Retinal pigment epithelial cell (primary cell): ENCODE measurements at regions not wholly inside any gene's neighbourhood (a gene's known extent, or its start where the extent isn't known, plus 50 kb on each side); places are given as distances from the start of the nearest gene placed in this dataset.

Experiments
- DNase-seq: peaks from one replicate; pipeline ENCODE4 v3.0.0-alpha.2; 2010; ENCODE audit warnings: low read depth
- H3K4me3 ChIP-seq: 2 replicates; pipeline ENCODE4 v1.5.1; 2011; ENCODE audit warnings: mild to moderate bottlenecking, low read length, control low read depth, moderate library complexity
- TF ChIP-seq, protein P1 (sequence below): conservative IDR thresholded peaks from 2 replicates; pipeline ENCODE4 v1.5.1; 2011; ENCODE audit warnings: low read depth, low read length, control low read depth, inconsistent platforms

GRCh38 chr2:53381271-53381670, 386.3 kb upstream of the CHAC2 start:
- no peak for DNase-seq
- H3K4me3 ChIP-seq = no peak overlapping the region
- TF ChIP-seq, protein P1, sequence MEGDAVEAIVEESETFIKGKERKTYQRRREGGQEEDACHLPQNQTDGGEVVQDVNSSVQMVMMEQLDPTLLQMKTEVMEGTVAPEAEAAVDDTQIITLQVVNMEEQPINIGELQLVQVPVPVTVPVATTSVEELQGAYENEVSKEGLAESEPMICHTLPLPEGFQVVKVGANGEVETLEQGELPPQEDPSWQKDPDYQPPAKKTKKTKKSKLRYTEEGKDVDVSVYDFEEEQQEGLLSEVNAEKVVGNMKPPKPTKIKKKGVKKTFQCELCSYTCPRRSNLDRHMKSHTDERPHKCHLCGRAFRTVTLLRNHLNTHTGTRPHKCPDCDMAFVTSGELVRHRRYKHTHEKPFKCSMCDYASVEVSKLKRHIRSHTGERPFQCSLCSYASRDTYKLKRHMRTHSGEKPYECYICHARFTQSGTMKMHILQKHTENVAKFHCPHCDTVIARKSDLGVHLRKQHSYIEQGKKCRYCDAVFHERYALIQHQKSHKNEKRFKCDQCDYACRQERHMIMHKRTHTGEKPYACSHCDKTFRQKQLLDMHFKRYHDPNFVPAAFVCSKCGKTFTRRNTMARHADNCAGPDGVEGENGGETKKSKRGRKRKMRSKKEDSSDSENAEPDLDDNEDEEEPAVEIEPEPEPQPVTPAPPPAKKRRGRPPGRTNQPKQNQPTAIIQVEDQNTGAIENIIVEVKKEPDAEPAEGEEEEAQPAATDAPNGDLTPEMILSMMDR = no peak

GRCh38 chr2:53379547-53379946, 388.1 kb upstream of the CHAC2 start:
- TF ChIP-seq, protein P1 = no peak
- no peak for DNase-seq
- no peak overlapping the region for H3K4me3 ChIP-seq

GRCh38 chr2:53378791-53379190, 388.8 kb upstream of the CHAC2 start:
- no peak for DNase-seq
- TF ChIP-seq, protein P1 = no peak

GRCh38 chr2:53373126-53373525, 394.5 kb upstream of the CHAC2 start:
- DNase-seq = no peak
- TF ChIP-seq, protein P1 = no peak
- H3K4me3 ChIP-seq = no peak overlapping the region

More at GRCh38 chr2:53378791-53379190, 388.8 kb upstream of the CHAC2 start:
- no peak overlapping the region for H3K4me3 ChIP-seq

DNA sequence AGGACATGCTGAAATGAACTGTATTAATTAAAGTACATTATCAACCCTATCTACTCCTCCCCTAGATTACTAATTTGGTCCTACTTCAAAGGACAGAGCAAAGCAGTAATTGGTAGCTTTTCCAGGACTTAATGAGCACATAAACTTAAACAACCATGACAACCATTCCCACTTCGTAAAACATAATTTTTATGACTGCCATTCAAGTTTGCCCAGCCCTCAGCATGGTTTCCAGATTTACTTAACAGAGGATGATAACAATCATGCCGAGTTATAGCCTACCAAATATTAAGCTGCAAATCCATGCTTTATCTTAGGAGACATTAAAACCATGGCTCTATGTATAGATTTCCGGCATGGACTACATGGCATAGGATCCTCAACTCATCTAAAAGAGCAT, 401.1 kb upstream of the CHAC2 start:
- H3K4me3 ChIP-seq = no peak overlapping the region
- TF ChIP-seq, protein P1 = no peak
- no peak for DNase-seq

DNA sequence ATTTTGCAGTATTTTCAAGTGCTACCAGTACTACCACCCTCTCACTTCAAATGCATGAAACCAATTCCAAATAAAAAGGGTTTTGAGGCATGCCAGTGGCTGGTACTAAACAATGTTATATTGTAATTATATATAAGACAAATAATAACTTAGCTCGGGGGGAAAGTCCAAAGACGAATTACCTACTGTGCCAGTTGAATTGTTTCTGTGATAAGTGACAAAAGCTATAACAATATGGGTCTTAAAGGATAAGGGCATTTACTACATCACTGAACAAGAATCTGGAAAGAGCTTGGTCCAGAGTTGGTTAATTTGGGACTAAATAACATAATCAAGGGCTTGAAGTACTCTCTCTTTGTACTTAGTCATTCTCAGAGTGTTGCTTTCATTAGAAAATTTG, 404.7 kb upstream of the CHAC2 start:
- TF ChIP-seq, protein P1 = no peak
- no peak for DNase-seq
- H3K4me3 ChIP-seq = no peak overlapping the region

GRCh38 chr2:53356291-53356905, 411.2 kb upstream of the CHAC2 start:
- no peak for DNase-seq
- TF ChIP-seq, protein P1 = no peak
- H3K4me3 ChIP-seq = no peak overlapping the region
